CD8-positive, alpha-beta memory T cell (primary cell): ENCODE measurements at regions not wholly inside any gene's neighbourhood (a gene's known extent, or its start where the extent isn't known, plus 50 kb on each side); places are given as distances from the start of the nearest gene placed in this dataset.
"Not testable (repeated sequence)": the region's sequence is repeated elsewhere in the genome, so short reads cannot be mapped to it uniquely, and the experiment has no call there.

Experiments
- CTCF ChIA-PET: fragments of 350-600 bp; sonication (Branson Sonifier 250); formaldehyde crosslinking; loops from one replicate; lab custom pipeline; 2021; ENCODE audit warnings: antibody characterized with exemption; lab: Charles Lee
- POLR2A ChIA-PET: fragments of 350-600 bp; sonication (Branson Sonifier 250); formaldehyde crosslinking; loops from one replicate; lab custom pipeline; 2021; ENCODE audit warnings: antibody characterized with exemption; lab: Charles Lee
- DNase-seq, 5 donors: peaks; one replicate each; pipeline versions ENCODE4 v3.0.0 to v3.0.0-alpha.2; 2020 to 2022; ENCODE audit warnings: mixed read lengths in 1 of 5
- H3K27ac ChIP-seq: one replicate; pipeline ENCODE4 v1.7.0; 2013; ENCODE audit warnings: low read depth, mild to moderate bottlenecking, low read length, moderate library complexity
- H3K27me3 ChIP-seq: 2 replicates; pipeline ENCODE4 v1.7.0; 2013; ENCODE audit warnings: low read length, mild to moderate bottlenecking; ENCODE audit not compliant: insufficient read depth, poor library complexity, severe bottlenecking
- H3K36me3 ChIP-seq: 2 replicates; pipeline ENCODE4 v1.7.0; 2013; ENCODE audit warnings: mild to moderate bottlenecking, low read length, moderate library complexity; ENCODE audit not compliant: insufficient read depth
- H3K4me1 ChIP-seq: 2 replicates; pipeline ENCODE4 v1.7.0; 2013; ENCODE audit warnings: mild to moderate bottlenecking, low read length, moderate library complexity; ENCODE audit not compliant: insufficient read depth
- H3K4me3 ChIP-seq: 2 replicates; pipeline ENCODE4 v1.7.0; 2013; ENCODE audit warnings: mild to moderate bottlenecking, low read length
- H3K9me3 ChIP-seq: 2 replicates; pipeline ENCODE4 v1.7.0; 2013; ENCODE audit warnings: mild to moderate bottlenecking, low read length
- H3K27ac Mint-ChIP-seq, 8 donors: one replicate each; pipeline ENCODE4 v1.8.0; 2020 to 2021; ENCODE audit warnings: mixed read lengths in 8 of 8, mild to moderate bottlenecking in 6 of 8, inconsistent platforms in 3 of 8, moderate library complexity in 3 of 8
- H3K27me3 Mint-ChIP-seq, 2 donors: one replicate each; pipeline ENCODE4 v1.8.0; 2020 to 2021; ENCODE audit warnings: mixed read lengths in 2 of 2, mild to moderate bottlenecking in 1 of 2, moderate library complexity in 1 of 2
- H3K36me3 Mint-ChIP-seq, 3 donors: one replicate each; pipeline ENCODE4 v1.8.0; 2020 to 2021; ENCODE audit warnings: mixed read lengths in 3 of 3, inconsistent platforms in 1 of 3, mild to moderate bottlenecking in 1 of 3
- H3K4me1 Mint-ChIP-seq, 3 donors: one replicate each; pipeline ENCODE4 v1.8.0; 2020 to 2021; ENCODE audit warnings: mixed read lengths in 3 of 3, inconsistent platforms in 1 of 3, mild to moderate bottlenecking in 1 of 3
- H3K4me3 Mint-ChIP-seq, 7 donors: one replicate each; pipeline ENCODE4 v1.8.0; 2020 to 2021; ENCODE audit warnings: mixed read lengths in 7 of 7, mild to moderate bottlenecking in 6 of 7, moderate library complexity in 4 of 7, inconsistent platforms in 2 of 7
- H3K9me3 Mint-ChIP-seq, 5 donors: one replicate each; pipeline ENCODE4 v1.8.0; 2020 to 2022; ENCODE audit warnings: mixed read lengths in 5 of 5, mild to moderate bottlenecking in 3 of 5, moderate library complexity in 2 of 5, inconsistent platforms in 1 of 5

DNA sequence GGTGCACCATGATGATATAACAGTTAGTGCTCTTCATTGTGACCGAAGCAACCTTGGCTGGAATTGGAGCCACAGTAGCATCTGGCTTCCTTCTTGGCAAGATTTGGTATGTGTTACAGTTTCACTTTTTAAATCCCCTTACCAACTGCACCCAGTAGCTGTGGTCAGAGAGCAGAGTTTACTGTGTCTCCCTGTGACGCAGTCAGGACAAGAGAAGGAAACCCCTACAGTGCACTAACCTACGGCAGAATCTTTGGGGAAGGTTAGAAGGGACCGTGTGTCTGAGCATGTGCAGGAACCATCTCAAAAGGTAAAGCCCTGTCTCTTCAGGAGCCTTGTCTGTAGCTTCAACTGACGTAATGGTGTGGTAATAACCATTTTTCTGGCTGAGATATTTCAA is 134.0 kb downstream of the FAM72B start:
- H3K4me3 Mint-ChIP-seq, H3K36me3 ChIP-seq, H3K27ac Mint-ChIP-seq, DNase-seq, H3K27ac ChIP-seq, H3K9me3 Mint-ChIP-seq, POLR2A ChIA-PET, H3K36me3 Mint-ChIP-seq, H3K4me1 Mint-ChIP-seq, H3K27me3 ChIP-seq, H3K9me3 ChIP-seq, H3K4me3 ChIP-seq, CTCF ChIA-PET, H3K4me1 ChIP-seq: not testable (repeated sequence)
- H3K27me3 Mint-ChIP-seq, result peaks cover 7 to 13% of the 10 kb centered on the region in 2 donors

DNA sequence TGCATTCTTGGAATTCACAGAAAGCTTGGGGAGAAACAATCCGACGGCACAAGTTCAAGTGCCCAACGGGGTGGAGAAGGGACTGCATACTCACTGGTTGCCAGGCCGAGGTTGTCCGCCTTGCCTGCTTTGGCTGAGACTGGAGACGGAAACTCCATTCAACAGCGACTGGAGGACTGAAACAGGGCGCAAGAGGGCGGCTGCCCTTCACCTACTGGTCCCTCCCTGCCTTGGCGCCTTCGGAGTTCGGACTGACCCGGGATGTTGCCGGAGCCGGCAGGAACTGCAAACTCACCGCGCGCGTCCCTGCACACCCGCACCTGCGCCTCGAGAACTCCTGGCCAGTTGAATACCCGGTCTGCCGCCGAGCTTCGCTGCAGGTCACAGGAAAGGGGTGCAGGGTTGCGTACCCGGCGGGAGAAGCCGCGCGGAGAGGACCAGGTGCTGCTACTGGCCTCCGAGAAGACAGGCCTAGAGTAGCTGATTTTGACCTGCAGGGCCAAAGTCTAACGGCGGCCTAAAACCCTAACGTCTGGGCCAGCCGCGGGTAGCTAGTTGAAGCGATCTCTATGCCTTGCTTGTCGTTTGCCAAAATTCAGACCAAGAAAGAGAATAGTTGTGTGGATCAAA is 132.9 kb downstream of the FAM72B start:
- H3K27me3 Mint-ChIP-seq, result not testable (repeated sequence)
- peak overlapping the region in 1 of 7 donors; percentile 9 for H3K4me3 Mint-ChIP-seq

DNA sequence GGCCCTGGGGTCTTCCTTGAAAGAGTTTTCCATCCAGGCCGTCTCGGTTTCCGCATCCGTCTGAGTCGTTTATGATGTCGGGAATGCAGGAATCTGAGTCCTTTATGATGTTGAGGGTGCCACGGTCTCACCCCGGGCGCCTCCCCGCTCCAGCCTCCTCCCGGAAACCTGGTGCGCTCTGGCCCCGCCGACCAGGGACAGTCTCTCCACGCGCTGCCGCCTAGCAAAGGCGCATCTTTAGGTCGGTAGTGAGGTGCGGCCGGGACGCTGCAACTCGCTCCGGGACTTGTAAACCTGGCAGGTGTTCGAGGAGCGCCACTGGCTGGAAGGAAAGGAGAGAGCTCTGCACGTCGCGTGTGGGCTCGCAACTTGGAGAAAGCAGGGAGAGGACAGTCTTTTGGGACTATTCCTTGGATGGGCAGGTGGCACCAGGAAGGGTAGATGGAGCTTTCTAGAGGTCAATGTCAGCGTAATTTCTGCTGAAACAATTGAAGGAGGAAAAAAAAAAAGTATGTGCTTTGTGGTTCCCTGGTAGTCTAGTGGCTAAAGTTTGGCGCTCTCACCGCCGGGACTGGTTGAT is 132.0 kb downstream of the FAM72B start:
- H3K9me3 ChIP-seq, H3K4me3 ChIP-seq, H3K9me3 Mint-ChIP-seq, H3K4me1 Mint-ChIP-seq, DNase-seq, H3K27ac ChIP-seq, H3K27me3 Mint-ChIP-seq, H3K36me3 Mint-ChIP-seq, H3K4me1 ChIP-seq, CTCF ChIA-PET, H3K36me3 ChIP-seq, H3K27ac Mint-ChIP-seq, POLR2A ChIA-PET, H3K4me3 Mint-ChIP-seq, H3K27me3 ChIP-seq: not testable (repeated sequence)

More for the DNA sequence above, 132.9 kb downstream of the FAM72B start:
- peak overlapping the region in 1 of 8 donors; percentile 46 for H3K27ac Mint-ChIP-seq
- POLR2A ChIA-PET, H3K36me3 Mint-ChIP-seq, H3K4me1 Mint-ChIP-seq, CTCF ChIA-PET, H3K4me1 ChIP-seq, H3K9me3 ChIP-seq, H3K9me3 Mint-ChIP-seq, H3K4me3 ChIP-seq, H3K36me3 ChIP-seq, H3K27me3 ChIP-seq, DNase-seq, H3K27ac ChIP-seq: not testable (repeated sequence)

DNA sequence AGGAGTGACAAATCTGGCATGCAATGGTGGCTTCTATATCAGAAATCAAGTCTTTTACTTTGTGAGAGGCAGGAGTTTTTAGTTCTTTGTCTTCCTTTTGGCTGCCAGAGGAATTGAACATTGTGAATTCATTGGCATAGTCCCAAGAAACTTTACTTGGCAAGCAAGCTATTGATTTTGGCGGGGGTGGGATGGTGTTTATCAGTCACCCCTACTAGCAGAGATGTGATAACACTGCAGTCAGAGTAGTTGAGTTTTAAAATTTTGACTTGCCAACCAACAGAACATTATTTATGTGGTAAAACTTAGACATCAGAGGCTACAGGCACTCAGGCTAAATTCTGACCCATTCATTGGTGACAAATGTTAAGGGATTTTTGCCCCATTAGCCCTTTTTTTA is 129.2 kb downstream of the FAM72B start:
- H3K9me3 ChIP-seq, H3K27me3 ChIP-seq, POLR2A ChIA-PET, H3K27ac Mint-ChIP-seq, DNase-seq, H3K36me3 Mint-ChIP-seq, H3K27ac ChIP-seq, H3K36me3 ChIP-seq, H3K9me3 Mint-ChIP-seq, CTCF ChIA-PET, H3K4me1 ChIP-seq, H3K27me3 Mint-ChIP-seq, H3K4me3 Mint-ChIP-seq, H3K4me1 Mint-ChIP-seq, H3K4me3 ChIP-seq: not testable (repeated sequence)

DNA sequence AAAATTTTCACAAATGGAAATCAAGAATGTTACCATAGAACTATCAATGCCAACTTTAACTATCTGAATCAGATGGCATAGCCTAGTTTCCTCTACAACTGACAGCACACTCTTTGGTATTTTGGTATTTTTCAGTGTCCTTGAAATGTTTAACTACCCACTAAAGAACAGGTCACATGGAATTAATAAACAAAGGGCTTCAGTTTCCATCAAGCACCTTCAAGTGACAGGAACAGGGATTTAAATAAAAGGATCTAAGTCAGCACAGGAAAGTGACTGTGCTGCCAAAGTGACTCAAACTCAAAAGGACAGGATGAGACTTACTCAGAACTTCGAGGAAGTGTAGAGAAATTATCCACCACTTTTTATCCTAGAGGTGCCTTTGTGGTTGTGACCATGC is 117.2 kb downstream of the FAM72B start:
- H3K27ac ChIP-seq, H3K4me1 ChIP-seq, H3K4me3 ChIP-seq, H3K36me3 Mint-ChIP-seq, POLR2A ChIA-PET, H3K27me3 Mint-ChIP-seq, H3K27me3 ChIP-seq, H3K9me3 ChIP-seq, H3K27ac Mint-ChIP-seq, H3K36me3 ChIP-seq, H3K9me3 Mint-ChIP-seq, DNase-seq, H3K4me3 Mint-ChIP-seq, CTCF ChIA-PET, H3K4me1 Mint-ChIP-seq: not testable (repeated sequence)

DNA sequence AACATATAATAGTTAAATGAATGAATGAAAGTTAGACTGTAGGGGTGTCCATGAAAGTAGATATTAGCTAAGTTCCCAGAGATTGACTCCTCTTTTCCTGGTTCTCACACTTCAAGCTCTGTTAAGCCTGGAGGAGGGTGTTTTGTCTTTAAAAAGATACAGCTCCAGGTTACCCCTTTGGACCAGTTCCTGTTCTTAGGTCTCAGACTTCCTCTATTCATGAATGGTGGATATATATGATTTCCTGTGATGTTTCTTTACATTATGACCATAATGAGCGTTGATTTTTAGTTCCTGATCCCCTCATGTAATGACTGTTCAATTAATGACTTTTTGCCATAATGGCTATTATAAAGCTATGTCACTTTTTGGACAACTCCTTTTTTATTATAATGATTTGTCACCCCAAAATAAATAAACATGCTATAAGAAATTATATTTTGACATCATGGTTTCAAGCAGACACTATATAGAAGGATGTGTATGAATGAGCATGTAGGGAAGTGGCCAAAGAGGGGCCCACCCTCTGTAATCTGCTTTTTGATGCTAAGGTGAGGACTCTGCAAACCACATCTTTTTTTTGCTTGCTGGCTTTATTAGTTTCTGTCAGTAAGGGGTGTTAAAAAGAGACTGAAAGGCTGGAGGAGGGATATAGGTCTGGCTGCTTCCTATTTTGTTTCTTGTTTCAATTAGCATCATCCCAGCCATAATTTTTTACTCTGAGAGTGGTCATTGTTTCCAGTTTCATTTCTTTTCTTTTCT is 115.2 kb downstream of the FAM72B start:
- H3K36me3 Mint-ChIP-seq, H3K4me3 Mint-ChIP-seq, POLR2A ChIA-PET, H3K4me1 ChIP-seq, H3K27me3 Mint-ChIP-seq, H3K9me3 Mint-ChIP-seq, H3K27ac Mint-ChIP-seq, H3K27ac ChIP-seq, DNase-seq, CTCF ChIA-PET, H3K36me3 ChIP-seq, H3K9me3 ChIP-seq, H3K4me1 Mint-ChIP-seq, H3K27me3 ChIP-seq, H3K4me3 ChIP-seq: not testable (repeated sequence)

DNA sequence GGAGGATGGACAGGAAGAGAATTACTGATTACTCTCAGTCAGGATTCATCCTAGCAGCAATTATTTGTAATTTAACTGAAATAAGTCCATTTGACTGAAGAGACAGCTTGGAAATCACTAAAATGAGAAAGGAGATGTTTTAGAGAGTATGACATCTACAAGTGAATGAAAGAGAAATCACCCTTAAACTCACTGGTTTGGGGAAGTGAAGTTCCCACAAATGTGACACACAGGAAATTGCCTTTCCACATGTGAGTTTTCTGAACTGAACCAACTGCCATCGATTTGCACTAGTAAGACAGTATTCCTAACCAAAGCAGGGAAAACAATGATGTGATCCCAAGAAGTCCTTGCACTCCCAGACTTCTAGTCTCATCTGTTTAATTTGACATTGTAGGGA is 110.3 kb downstream of the FAM72B start:
- H3K36me3 ChIP-seq, H3K4me1 Mint-ChIP-seq, H3K4me3 ChIP-seq, H3K4me3 Mint-ChIP-seq, H3K9me3 Mint-ChIP-seq, H3K27ac Mint-ChIP-seq, POLR2A ChIA-PET, CTCF ChIA-PET, H3K27me3 ChIP-seq, DNase-seq, H3K27me3 Mint-ChIP-seq, H3K4me1 ChIP-seq, H3K36me3 Mint-ChIP-seq, H3K27ac ChIP-seq, H3K9me3 ChIP-seq: not testable (repeated sequence)

DNA sequence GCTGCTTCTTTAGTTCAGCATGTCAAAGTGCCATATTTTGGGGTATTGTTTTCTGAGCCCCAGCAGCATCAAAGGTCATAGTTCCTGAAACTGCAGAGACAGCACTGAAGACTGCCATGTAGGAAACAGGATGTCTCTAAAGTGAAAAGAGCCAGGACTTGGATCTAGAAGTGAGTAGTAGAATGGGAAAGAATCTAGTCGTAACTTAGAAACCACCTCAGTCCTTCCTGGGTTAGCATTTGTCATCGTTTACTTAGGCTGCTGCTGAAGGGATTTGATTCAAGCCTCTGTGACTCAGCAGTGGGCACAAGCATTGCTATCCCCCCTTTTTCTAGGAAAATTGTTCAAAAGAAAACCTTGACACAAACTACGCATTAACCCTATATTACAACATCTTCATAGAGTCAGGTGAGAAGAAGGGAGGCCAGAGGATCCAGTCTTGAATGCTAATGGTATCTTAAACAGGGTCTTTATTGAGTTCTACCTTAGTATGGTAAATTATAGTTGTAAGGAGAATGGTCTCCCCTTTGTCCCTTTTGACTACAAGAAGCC is 108.8 kb downstream of the FAM72B start:
- H3K36me3 Mint-ChIP-seq, CTCF ChIA-PET, H3K4me3 Mint-ChIP-seq, H3K4me1 ChIP-seq, H3K27me3 ChIP-seq, H3K9me3 Mint-ChIP-seq, H3K4me3 ChIP-seq, H3K36me3 ChIP-seq, POLR2A ChIA-PET, H3K27ac Mint-ChIP-seq, H3K4me1 Mint-ChIP-seq, H3K9me3 ChIP-seq, DNase-seq, H3K27ac ChIP-seq: not testable (repeated sequence)
- H3K27me3 Mint-ChIP-seq, result peaks cover 1 to 13% of the 10 kb centered on the region in 2 donors
